Heart right ventricle (tissue), 16 donors: ENCODE measurements at regions not wholly inside any gene's neighbourhood (a gene's known extent, or its start where the extent isn't known, plus 50 kb on each side); places are given as distances from the start of the nearest gene placed in this dataset.

Experiments
- ATAC-seq, 8 donors: fragments of 200-7000 bp; cut with Tn5 transposase; one replicate each; pipeline ENCODE4 v1.9.1; 2020; ENCODE audit warnings: mild to moderate bottlenecking in 8 of 8, moderate library complexity in 8 of 8, moderate number of reproducible peaks in 1 of 8
- DNase-seq, 2 donors: peaks; one replicate each; pipeline ENCODE4 v3.0.0-alpha.2; 2020
- H3K27ac ChIP-seq, 10 donors: fragments of 200-600 bp; sonication (generic) in 2 of 10; one replicate each; pipeline versions ENCODE4 v1.5.0 to v1.8.0; 2020 to 2022; ENCODE audit warnings: mild to moderate bottlenecking in 3 of 10
- H3K27me3 ChIP-seq, 7 donors: fragments of 200-600 bp; one replicate each; pipeline ENCODE4 v1.8.0; 2021 to 2022; ENCODE audit warnings: mild to moderate bottlenecking in 2 of 7
- H3K36me3 ChIP-seq, 9 donors: fragments of 200-600 bp; sonication (generic) in 1 of 9; one replicate each; pipeline versions ENCODE4 v1.5.0 to v1.8.0; 2020 to 2022; ENCODE audit warnings: mild to moderate bottlenecking in 2 of 9
- H3K4me1 ChIP-seq, 9 donors: fragments of 200-600 bp; sonication (generic) in 1 of 9; one replicate each; pipeline versions ENCODE4 v1.5.0 to v1.8.0; 2020 to 2022; ENCODE audit warnings: mild to moderate bottlenecking in 4 of 9
- H3K4me3 ChIP-seq, 10 donors: fragments of 200-600 bp; sonication (generic) in 2 of 10; one replicate each; pipeline versions ENCODE4 v1.5.0 to v1.8.0; 2020 to 2022; ENCODE audit warnings: mild to moderate bottlenecking in 7 of 10, moderate library complexity in 2 of 10
- H3K9me3 ChIP-seq, 11 donors: fragments of 200-600 bp in 10 of 11; sonication (generic) in 2 of 11; one replicate each; pipeline versions ENCODE4 v1.5.0 to v1.8.0; 2013 to 2022; ENCODE audit warnings: mild to moderate bottlenecking in 2 of 11, control low read depth in 1 of 11, moderate library complexity in 1 of 11
- WGBS, 2 donors: extraction: QIAGEN DNeasy Blood & Tissue Kit; methylation state at CpG; one replicate each; pipeline ENCODE4 v1.1.7; 2013; ENCODE audit warnings: inconsistent platforms in 1 of 2; 5-methylcytosine and 5-hydroxymethylcytosine counted together
- intact Hi-C, 10 donors: fragments of 100-400 bp; cut with DNase I; formaldehyde crosslinking; loops; one replicate each; pipeline versions ENCODE4 v1.11.1 to v1.14.2; 2022
- TF ChIP-seq, protein P1 (sequence below), 9 donors: fragments of 200-600 bp; sonication (generic) in 2 of 9; IDR thresholded peaks; one replicate each; pipeline versions ENCODE4 v1.5.0 to v1.8.0; 2021 to 2022; ENCODE audit warnings: antibody characterized with exemption in 9 of 9, mild to moderate bottlenecking in 5 of 9, moderate library complexity in 1 of 9
- donor health status: Arrhythmogenic right ventricular cardiomyopathy.
- donor health status: ischemic (EF 13 %, LVEDD 7.1; RV severe dilation, severe dysfunction).
- donor health status: healthy with polysubstance abuse.
- donor health status: DM: no; HTN: yes; CAD: no.
- donor health status: DM: no; HTN: no; CAD: no.
- donor health status: ischemic (EF 25% LVEDD 6.9; RV normal size, moderate dysfunction).
- donor health status: ischemic (EF 25% LVEDD 5.7; RV mildly dilated, moderate dysfunction).
- donor health status: healthy.
- donor health status: DM: yes; HTN: yes; CAD: no.
- donor health status: Ischemic cardiomyopathy.
- donor health status: ischemic (EF 35%, LVEDD 5.7; RV mildly dilated, moderate dysfunction).
- donor health status: nonischemic (EF 11% LVEDD 7.7; RV severe dilation, severe dysfunction).
- donor health status: DM: yes; HTN: yes; CAD: no.
- donor health status: PGD.
- donor health status: ischemic (EF 29% LVEDD 5.4; RV normal size, mild dysfunction).
- donor health status: nonischemic (EF 23%, LVEDD 6.1; RV moderate dilation, normal function).

DNA sequence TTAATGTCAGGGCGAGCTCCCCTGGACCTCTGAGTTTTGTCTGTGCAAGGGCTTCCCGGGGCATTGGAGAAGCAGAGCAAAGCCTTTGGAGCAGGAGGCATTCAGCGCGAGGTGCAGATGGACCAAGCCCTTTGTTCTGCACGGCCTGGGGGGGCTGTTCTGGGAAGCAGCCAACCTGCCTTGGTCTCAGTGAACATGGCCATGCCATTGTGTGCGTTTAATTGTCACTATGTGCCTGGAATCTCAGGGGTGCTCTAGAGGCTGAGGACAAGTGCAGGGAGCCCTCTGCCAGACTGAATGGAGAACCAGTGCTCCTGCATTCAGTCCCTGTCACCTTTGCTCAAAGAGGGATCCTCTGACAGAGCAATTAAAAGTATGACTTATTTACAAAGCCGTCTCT, 329.4 kb downstream of the IRX1 start:
- Histone ChIP-seq H3K27ac (no peak overlapping the region), H3K36me3 (no peaks in the 10 kb centered on the region), H3K27me3 (no peaks in the 10 kb centered on the region), H3K4me3 (no peak overlapping the region), H3K4me1 (no peaks in the 10 kb centered on the region), H3K9me3 (peaks cover 0 to 16% (median 0%) of the 10 kb centered on the region in 11 donors)
- intact Hi-C loops: no loop called here
- TF ChIP-seq, protein P1, sequence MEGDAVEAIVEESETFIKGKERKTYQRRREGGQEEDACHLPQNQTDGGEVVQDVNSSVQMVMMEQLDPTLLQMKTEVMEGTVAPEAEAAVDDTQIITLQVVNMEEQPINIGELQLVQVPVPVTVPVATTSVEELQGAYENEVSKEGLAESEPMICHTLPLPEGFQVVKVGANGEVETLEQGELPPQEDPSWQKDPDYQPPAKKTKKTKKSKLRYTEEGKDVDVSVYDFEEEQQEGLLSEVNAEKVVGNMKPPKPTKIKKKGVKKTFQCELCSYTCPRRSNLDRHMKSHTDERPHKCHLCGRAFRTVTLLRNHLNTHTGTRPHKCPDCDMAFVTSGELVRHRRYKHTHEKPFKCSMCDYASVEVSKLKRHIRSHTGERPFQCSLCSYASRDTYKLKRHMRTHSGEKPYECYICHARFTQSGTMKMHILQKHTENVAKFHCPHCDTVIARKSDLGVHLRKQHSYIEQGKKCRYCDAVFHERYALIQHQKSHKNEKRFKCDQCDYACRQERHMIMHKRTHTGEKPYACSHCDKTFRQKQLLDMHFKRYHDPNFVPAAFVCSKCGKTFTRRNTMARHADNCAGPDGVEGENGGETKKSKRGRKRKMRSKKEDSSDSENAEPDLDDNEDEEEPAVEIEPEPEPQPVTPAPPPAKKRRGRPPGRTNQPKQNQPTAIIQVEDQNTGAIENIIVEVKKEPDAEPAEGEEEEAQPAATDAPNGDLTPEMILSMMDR (IDR thresholded peaks at IDR 0.05): no peak
- ATAC-seq: no peak
- WGBS, 2 donors: 74% methylated on average over 7 of the region's 7 CpGs
- DNase-seq: no peak

DNA sequence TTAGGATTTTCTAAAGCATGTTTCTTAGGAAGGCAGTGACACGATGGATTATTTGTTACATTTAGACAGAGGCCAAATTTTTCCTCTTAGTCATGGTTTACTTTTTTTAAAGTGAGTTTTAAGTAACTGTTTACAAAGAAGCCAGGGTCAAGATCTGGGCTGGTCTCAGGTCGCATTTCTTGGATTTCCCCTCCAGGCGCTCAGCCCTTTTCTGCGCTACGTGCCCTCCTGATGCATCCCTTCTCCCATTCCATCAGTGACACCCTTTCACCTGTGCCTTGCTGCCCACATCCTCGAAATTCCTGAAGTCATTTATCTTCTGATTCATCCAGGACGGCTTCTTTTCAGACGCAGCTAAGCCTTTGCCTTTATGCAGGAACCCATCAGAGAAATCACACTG, 330.3 kb downstream of the IRX1 start:
- H3K4me3 ChIP-seq: no peak overlapping the region
- TF ChIP-seq, protein P1 (IDR thresholded peaks at IDR 0.05): no peak
- no peaks in the 10 kb centered on the region for H3K36me3 ChIP-seq
- ATAC-seq (no peak), DNase-seq (no peak)
- intact Hi-C loops: no loop called here
- no peaks in the 10 kb centered on the region for H3K27me3 ChIP-seq
- H3K27ac ChIP-seq: no peak overlapping the region
- H3K9me3 ChIP-seq: peaks cover 0 to 10% (median 0%) of the 10 kb centered on the region in 11 donors
- 70 to 76% methylated on average over 8 of the region's 8 CpGs for WGBS, 2 donors
- H3K4me1 ChIP-seq: no peaks in the 10 kb centered on the region

DNA sequence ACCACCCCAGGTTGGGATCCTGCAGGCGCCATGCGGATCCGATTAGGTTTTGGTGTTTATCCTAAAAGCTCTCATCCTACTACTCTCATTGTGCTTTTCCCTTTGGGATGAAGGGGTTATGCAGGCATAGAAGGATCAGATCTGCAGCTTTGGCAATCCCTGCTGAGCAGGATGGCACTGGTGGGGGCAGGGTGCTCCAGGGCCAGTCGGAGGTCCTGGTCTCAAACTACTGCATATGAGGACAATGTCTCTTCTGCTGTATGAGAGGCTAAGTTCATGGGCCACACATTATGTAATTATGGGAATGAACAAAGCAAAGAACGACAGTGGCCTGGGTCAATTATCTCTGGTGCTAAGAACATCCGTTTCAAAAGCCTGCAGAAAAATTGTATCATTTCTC, 334.2 kb downstream of the IRX1 start:
- no peaks in the 10 kb centered on the region for H3K27me3 ChIP-seq
- 82 to 88% methylated on average over 6 of the region's 6 CpGs for WGBS, 2 donors
- no peaks in the 10 kb centered on the region for H3K4me1 ChIP-seq
- no peak overlapping the region for H3K4me3 ChIP-seq
- TF ChIP-seq, protein P1 (IDR thresholded peaks at IDR 0.05): no peak
- DNase-seq: no peak
- no peak for ATAC-seq
- no peaks in the 10 kb centered on the region for H3K36me3 ChIP-seq
- peaks cover 0 to 10% (median 0%) of the 10 kb centered on the region in 11 donors for H3K9me3 ChIP-seq
- H3K27ac ChIP-seq: no peak overlapping the region
- intact Hi-C loops: no loop called here

DNA sequence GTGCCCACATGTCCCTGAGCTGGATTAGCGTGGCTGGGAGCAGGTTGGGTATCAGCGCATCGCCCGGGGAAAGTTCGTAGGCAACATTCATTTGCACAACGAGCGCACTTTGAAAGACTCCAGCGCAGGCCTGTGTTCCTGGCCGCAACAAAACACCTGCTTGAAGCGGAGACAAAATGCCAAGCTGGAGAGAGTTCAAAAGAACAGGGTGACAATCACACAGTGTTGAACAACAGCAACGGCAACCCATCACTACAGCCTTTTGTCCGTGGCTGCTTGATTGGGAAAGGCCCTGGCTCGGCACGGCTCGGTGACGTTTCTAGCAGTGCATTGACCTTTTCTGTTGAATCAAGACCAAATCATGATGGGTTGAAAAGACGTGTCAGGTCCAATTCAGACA, 336.3 kb downstream of the IRX1 start:
- TF ChIP-seq, protein P1 (IDR thresholded peaks at IDR 0.05): no peak
- H3K36me3 ChIP-seq: no peaks in the 10 kb centered on the region
- 88 to 92% methylated on average over 17 of the region's 17 CpGs for WGBS, 2 donors
- no peaks in the 10 kb centered on the region for H3K27me3 ChIP-seq
- H3K27ac ChIP-seq: no peak overlapping the region
- H3K9me3 ChIP-seq: peaks cover 0 to 14% (median 5%) of the 10 kb centered on the region in 11 donors
- ATAC-seq: no peak
- DNase-seq: no peak
- H3K4me1 ChIP-seq: no peaks in the 10 kb centered on the region
- intact Hi-C loops: no loop called here
- H3K4me3 ChIP-seq: no peak overlapping the region
